OCI-LY7 (cell line): ENCODE measurements at regions not wholly inside any gene's neighbourhood (a gene's known extent, or its start where the extent isn't known, plus 50 kb on each side); places are given as distances from the start of the nearest gene placed in this dataset.
"Not testable (repeated sequence)": the region's sequence is repeated elsewhere in the genome, so short reads cannot be mapped to it uniquely, and the experiment has no call there.

ENCODE experiments used
- BruUV-seq: library from RNA; stranded (reverse); fragments of 400-500 nt; replicated peaks from 2 replicates; lab custom pipeline; 2021; lab: Mats Ljungman, UMichigan
- CTCF ChIA-PET: fragments of 300-600 bp; sonication (Branson Sonifier 250); formaldehyde crosslinking; loops from one replicate; lab custom pipeline; 2022; ENCODE audit warnings: antibody characterized with exemption; ENCODE audit not compliant: unreplicated experiment; lab: Charles Lee
- POLR2A ChIA-PET: fragments of 300-600 bp; sonication (Branson Sonifier 250); formaldehyde crosslinking; loops from one replicate; lab custom pipeline; 2022; ENCODE audit warnings: antibody characterized with exemption; lab: Charles Lee
- DNase-seq: peaks from one replicate; pipeline ENCODE4 v3.0.0-alpha.2; 2015; ENCODE audit warnings: low spot score
- H2AFZ ChIP-seq: fragments of 200-600 bp; sonication (generic), shearing (Covaris generic); 2 replicates; pipeline ENCODE4 v1.6.1; 2014; ENCODE audit warnings: mild to moderate bottlenecking, antibody characterized with exemption, low read length, moderate library complexity
- H3K27ac ChIP-seq: fragments of 200-600 bp; sonication (generic); 2 replicates; pipeline ENCODE4 v1.5.1; 2014; ENCODE audit warnings: mixed run types, low read depth, mild to moderate bottlenecking, moderate library complexity, low read length, inconsistent platforms; ENCODE audit not compliant: poor library complexity, severe bottlenecking
- H3K36me3 ChIP-seq: fragments of 200-600 bp; sonication (generic); 2 replicates; pipeline ENCODE4 v1.6.1; 2014; ENCODE audit warnings: mild to moderate bottlenecking, antibody characterized with exemption, low read length, moderate library complexity, mixed read lengths; ENCODE audit not compliant: insufficient read depth
- H3K4me1 ChIP-seq: fragments of 200-600 bp; sonication (generic); 2 replicates; pipeline ENCODE4 v1.5.1; 2014; ENCODE audit warnings: mild to moderate bottlenecking, low read length; ENCODE audit not compliant: insufficient read depth, poor library complexity, severe bottlenecking
- H3K4me2 ChIP-seq: fragments of 200-600 bp; sonication (generic); 2 replicates; pipeline ENCODE4 v1.6.1; 2014; ENCODE audit warnings: mild to moderate bottlenecking, low read length
- H3K4me3 ChIP-seq: fragments of 200-600 bp; sonication (generic); 2 replicates; pipeline ENCODE4 v1.5.1; 2014; ENCODE audit warnings: mild to moderate bottlenecking, low read depth, low read length; ENCODE audit not compliant: poor library complexity, severe bottlenecking
- H3K79me2 ChIP-seq: fragments of 200-600 bp; sonication (generic); 2 replicates; pipeline ENCODE4 v1.6.1; 2016; ENCODE audit warnings: low read depth, mild to moderate bottlenecking, low read length, moderate library complexity, mixed read lengths; ENCODE audit not compliant: insufficient read depth
- H3K9me2 ChIP-seq: fragments of 200-600 bp; sonication (generic); 2 replicates; pipeline ENCODE4 v1.6.1; 2016; ENCODE audit warnings: mild to moderate bottlenecking, low read length, mixed read lengths; ENCODE audit not compliant: insufficient read depth
- H3K9me3 ChIP-seq: fragments of 200-600 bp; sonication (generic); 2 replicates; pipeline ENCODE4 v1.6.1; 2014; ENCODE audit warnings: mild to moderate bottlenecking, mixed run types, low read length, mixed read lengths
- H4K20me1 ChIP-seq: fragments of 200-600 bp; sonication (generic); 2 replicates; pipeline ENCODE4 v1.6.1; 2014; ENCODE audit warnings: mild to moderate bottlenecking, antibody characterized with exemption, low read length, moderate library complexity, mixed read lengths; ENCODE audit not compliant: insufficient read depth
- EZH2phosphoT487 ChIP-seq: fragments of 200-600 bp; sonication (generic); IDR thresholded peaks from 2 replicates; pipeline ENCODE4 v1.6.1; 2018; ENCODE audit warnings: low read depth, borderline replicate concordance, mild to moderate bottlenecking, mixed run types, antibody characterized with exemption, low read length, moderate library complexity, mixed read lengths
- intact Hi-C: fragments of 100-400 bp; cut with micrococcal nuclease; formaldehyde crosslinking; loops from one replicate; pipeline ENCODE4 v1.10.0; 2022; ENCODE audit not compliant: unreplicated experiment
- TF ChIP-seq, protein P1 (sequence below): fragments of 200-600 bp; sonication (generic); conservative IDR thresholded peaks from 2 replicates; pipeline ENCODE4 v1.5.1; 2014; ENCODE audit warnings: mild to moderate bottlenecking, antibody characterized with exemption, low read length, moderate library complexity, mixed read lengths

DNA sequence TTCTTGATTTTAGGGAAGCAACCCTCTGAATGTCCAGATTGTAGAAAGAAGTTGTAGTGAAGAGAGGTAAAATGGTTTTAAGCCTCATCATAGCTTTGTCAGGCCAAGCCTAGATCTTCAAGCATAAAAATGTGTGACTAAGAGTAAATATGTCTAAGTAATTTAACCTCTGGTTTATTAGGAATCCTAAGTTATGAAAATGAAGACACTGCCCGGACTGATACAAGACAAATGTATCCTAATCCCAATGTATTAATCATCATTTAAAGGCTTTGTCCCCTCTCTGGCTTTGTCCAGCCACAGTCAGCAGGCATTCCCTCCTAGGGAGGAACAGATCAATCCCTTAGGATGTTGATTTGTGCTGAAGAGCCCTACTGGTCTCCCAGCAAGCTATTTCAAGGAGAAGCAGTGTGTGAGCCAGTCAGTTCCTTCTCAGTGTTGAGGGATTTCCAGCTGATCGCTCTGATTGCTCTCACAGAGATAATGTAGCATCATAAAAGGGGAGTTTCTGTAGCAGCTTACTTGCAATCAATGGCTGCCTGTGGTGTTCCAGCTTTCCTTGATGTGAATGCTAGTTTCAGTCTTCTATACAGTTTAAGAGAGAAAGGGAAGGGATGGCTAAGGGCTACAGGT lies 796.1 kb downstream of the EPHA4 start:
- Histone ChIP-seq H3K4me2 (no peak overlapping the region), H3K36me3 (no peaks in the 10 kb centered on the region), H3K4me3 (no peak overlapping the region), H3K9me2 (no peaks in the 10 kb centered on the region), H3K4me1 (no peaks in the 10 kb centered on the region), H3K79me2 (no peaks in the 10 kb centered on the region), H2AFZ (no peak overlapping the region), H4K20me1 (no peaks in the 10 kb centered on the region), H3K27ac (no peak overlapping the region), H3K9me3 (no peaks in the 10 kb centered on the region)
- ChIA-PET CTCF (no interaction called here), POLR2A (no interaction called here)
- intact Hi-C loops, result no loop called here
- TF ChIP-seq, protein P1, sequence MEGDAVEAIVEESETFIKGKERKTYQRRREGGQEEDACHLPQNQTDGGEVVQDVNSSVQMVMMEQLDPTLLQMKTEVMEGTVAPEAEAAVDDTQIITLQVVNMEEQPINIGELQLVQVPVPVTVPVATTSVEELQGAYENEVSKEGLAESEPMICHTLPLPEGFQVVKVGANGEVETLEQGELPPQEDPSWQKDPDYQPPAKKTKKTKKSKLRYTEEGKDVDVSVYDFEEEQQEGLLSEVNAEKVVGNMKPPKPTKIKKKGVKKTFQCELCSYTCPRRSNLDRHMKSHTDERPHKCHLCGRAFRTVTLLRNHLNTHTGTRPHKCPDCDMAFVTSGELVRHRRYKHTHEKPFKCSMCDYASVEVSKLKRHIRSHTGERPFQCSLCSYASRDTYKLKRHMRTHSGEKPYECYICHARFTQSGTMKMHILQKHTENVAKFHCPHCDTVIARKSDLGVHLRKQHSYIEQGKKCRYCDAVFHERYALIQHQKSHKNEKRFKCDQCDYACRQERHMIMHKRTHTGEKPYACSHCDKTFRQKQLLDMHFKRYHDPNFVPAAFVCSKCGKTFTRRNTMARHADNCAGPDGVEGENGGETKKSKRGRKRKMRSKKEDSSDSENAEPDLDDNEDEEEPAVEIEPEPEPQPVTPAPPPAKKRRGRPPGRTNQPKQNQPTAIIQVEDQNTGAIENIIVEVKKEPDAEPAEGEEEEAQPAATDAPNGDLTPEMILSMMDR, result no peak
- no peak for TF ChIP-seq EZH2phosphoT487
- DNase-seq, result no peak
- BruUV-seq, result no TSS peak

DNA sequence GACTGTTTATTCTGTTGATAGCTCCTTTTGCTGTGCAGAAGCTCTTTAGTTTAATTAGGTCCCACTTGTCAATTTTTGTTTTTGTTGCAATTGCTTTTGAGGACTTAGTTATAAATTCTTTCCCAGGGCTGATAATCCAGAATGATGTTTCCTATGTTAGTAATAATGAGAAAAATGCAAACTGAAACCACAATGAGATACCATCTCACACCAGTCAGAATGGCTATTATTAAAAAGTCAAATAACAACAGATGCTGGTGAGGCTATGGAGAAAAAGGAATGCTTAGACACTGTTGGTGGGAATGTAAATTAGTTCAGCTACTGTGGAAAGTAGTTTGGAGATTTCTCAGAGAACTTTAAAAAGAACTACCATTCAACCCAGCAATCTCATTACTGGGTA lies 793.0 kb downstream of the EPHA4 start:
- H3K79me2 ChIP-seq, H3K36me3 ChIP-seq, DNase-seq, H3K4me2 ChIP-seq, H4K20me1 ChIP-seq, H3K27ac ChIP-seq, H3K4me3 ChIP-seq, H3K4me1 ChIP-seq, CTCF ChIA-PET, H3K9me2 ChIP-seq, H2AFZ ChIP-seq, BruUV-seq, intact Hi-C loops, H3K9me3 ChIP-seq: not testable (repeated sequence)
- POLR2A ChIA-PET, result interaction anchor here (1.0 kb wide), 1 partner anchor 55 kb away, joined by 4 read pairs; no protein-coding TSS in a partner anchor

DNA sequence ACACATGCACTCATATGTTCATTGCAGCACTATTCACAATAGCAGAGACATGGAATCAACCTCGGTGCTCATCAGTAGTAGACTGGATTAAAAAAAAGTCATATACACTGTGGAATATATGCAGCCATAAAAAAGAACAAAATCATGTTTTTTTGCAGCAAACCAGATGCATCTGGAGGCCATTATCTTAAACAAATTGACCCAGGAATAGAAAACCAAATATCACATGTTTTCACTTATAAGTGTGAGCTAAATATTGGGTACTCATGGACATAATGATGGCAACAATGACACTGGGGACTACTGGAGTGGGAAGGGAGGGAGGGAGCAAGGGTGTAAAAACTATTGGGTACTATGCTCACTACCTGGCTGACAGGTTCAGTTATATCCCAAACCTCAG lies 792.6 kb downstream of the EPHA4 start:
- H3K36me3 ChIP-seq, result no peaks in the 10 kb centered on the region
- ChIA-PET CTCF (no interaction called here), POLR2A (no interaction called here)
- no peak overlapping the region for H3K4me2 ChIP-seq
- no TSS peak for BruUV-seq
- no peaks in the 10 kb centered on the region for H3K79me2 ChIP-seq
- DNase-seq, result no peak
- intact Hi-C loops, result no loop called here
- H3K4me3 ChIP-seq, result no peak overlapping the region
- H3K27ac ChIP-seq, result no peak overlapping the region
- no peak for TF ChIP-seq EZH2phosphoT487
- TF ChIP-seq, protein P1, result no peak
- no peak overlapping the region for H2AFZ ChIP-seq
- no peaks in the 10 kb centered on the region for H3K9me2 ChIP-seq
- H3K9me3 ChIP-seq, result no peaks in the 10 kb centered on the region
- no peaks in the 10 kb centered on the region for H3K4me1 ChIP-seq
- H4K20me1 ChIP-seq, result no peaks in the 10 kb centered on the region
